IMR-90 (cell line): ENCODE measurements at regions not wholly inside any gene's neighbourhood (a gene's known extent, or its start where the extent isn't known, plus 50 kb on each side); places are given as distances from the start of the nearest gene placed in this dataset.

Experiments used
- ATAC-seq: fragments of 200-7000 bp; cut with Tn5 transposase; 2 replicates; pipeline ENCODE4 v1.9.1; 2020; ENCODE audit warnings: low read depth, mild to moderate bottlenecking, moderate library complexity
- BruUV-seq: library from RNA; stranded (reverse); fragments of 400-500 nt; replicated peaks from 2 replicates; lab custom pipeline; 2021; lab: Mats Ljungman, UMichigan
- CTCF ChIA-PET: fragments of 300-600 bp; formaldehyde crosslinking; extraction: SDS; loops from one replicate; lab custom pipeline; 2021; ENCODE audit warnings: antibody characterized with exemption; lab: Yijun Ruan, JAX
- POLR2A ChIA-PET: fragments of 300-600 bp; sonication (Branson Sonifier 250); formaldehyde crosslinking; loops from one replicate; lab custom pipeline; 2022; ENCODE audit warnings: antibody characterized with exemption; ENCODE audit not compliant: unreplicated experiment; lab: Charles Lee
- DNase-seq: peaks from one replicate; pipeline ENCODE4 v3.0.0; 2013
- H2AFZ ChIP-seq: replicated peaks from 2 replicates; pipeline ENCODE3; 2013; ENCODE audit warnings: low read length, mild to moderate bottlenecking; ENCODE audit not compliant: poor library complexity
- H2AK5ac ChIP-seq: 2 replicates; pipeline ENCODE4 v1.6.1; 2013; ENCODE audit warnings: low read depth, low read length, inconsistent platforms
- H2AK9ac ChIP-seq: replicated peaks from 2 replicates; pipeline ENCODE3; 2013; ENCODE audit warnings: mild to moderate bottlenecking, low read depth, low read length, moderate library complexity; ENCODE audit not compliant: poor library complexity
- H2BK120ac ChIP-seq: 2 replicates; pipeline ENCODE4 v1.6.1; 2013; ENCODE audit warnings: low read depth, low read length, inconsistent platforms
- H2BK15ac ChIP-seq: 3 replicates; pipeline ENCODE4 v1.6.1; 2013; ENCODE audit warnings: low read depth, low read length, inconsistent platforms
- H2BK20ac ChIP-seq: 2 replicates; pipeline ENCODE4 v1.6.1; 2013; ENCODE audit warnings: low read depth, mild to moderate bottlenecking, inconsistent platforms, low read length, moderate library complexity
- H2BK5ac ChIP-seq: 2 replicates; pipeline ENCODE4 v1.6.1; 2013; ENCODE audit warnings: mild to moderate bottlenecking, low read depth, low read length, inconsistent platforms; ENCODE audit not compliant: poor library complexity, severe bottlenecking
- H3K14ac ChIP-seq: replicated peaks from 2 replicates; pipeline ENCODE4 v1.6.1; 2013; ENCODE audit warnings: low read depth, low read length, inconsistent platforms
- H3K18ac ChIP-seq: 2 replicates; pipeline ENCODE4 v1.6.1; 2013; ENCODE audit warnings: low read depth, low read length, control low read depth
- H3K23ac ChIP-seq: 2 replicates; pipeline ENCODE4 v1.6.1; 2013; ENCODE audit warnings: low read depth, low read length, inconsistent platforms
- H3K27ac ChIP-seq: 2 replicates; pipeline ENCODE4 v1.5.1; 2013; ENCODE audit warnings: mild to moderate bottlenecking, control low read depth, low read length; ENCODE audit not compliant: insufficient read depth
- H3K27me3 ChIP-seq: 2 replicates; pipeline ENCODE4 v1.6.1; 2013; ENCODE audit warnings: low read length; ENCODE audit not compliant: control insufficient read depth, insufficient read depth
- H3K36me3 ChIP-seq: 2 replicates; pipeline ENCODE4 v1.6.1; 2013; ENCODE audit warnings: low read length, mixed read lengths; ENCODE audit not compliant: control insufficient read depth, insufficient read depth
- H3K4ac ChIP-seq: 2 replicates; pipeline ENCODE4 v1.6.1; 2013; ENCODE audit warnings: low read depth, low read length, inconsistent platforms
- H3K4me1 ChIP-seq: 2 replicates; pipeline ENCODE4 v1.6.1; 2013; ENCODE audit warnings: low read length, mixed read lengths; ENCODE audit not compliant: control insufficient read depth, insufficient read depth
- H3K4me2 ChIP-seq: 2 replicates; pipeline ENCODE4 v1.6.1; 2013; ENCODE audit warnings: low read depth, mild to moderate bottlenecking, control low read depth, low read length, moderate library complexity
- H3K4me3 ChIP-seq: 2 replicates; pipeline ENCODE4 v1.5.1; 2013; ENCODE audit warnings: low read depth, mild to moderate bottlenecking, control low read depth, low read length, moderate library complexity; ENCODE audit not compliant: insufficient read depth
- H3K56ac ChIP-seq: 2 replicates; pipeline ENCODE4 v1.6.1; 2013; ENCODE audit warnings: low read length, inconsistent platforms; ENCODE audit not compliant: insufficient read depth; ENCODE audit errors: extremely low read depth
- H3K79me1 ChIP-seq, 2 experiments: 2 replicates each; pipeline ENCODE4 v1.6.1; 2013; ENCODE audit warnings: low read length in 2 of 2, inconsistent platforms in 1 of 2, low read depth in 1 of 2
- H3K9ac ChIP-seq: 2 replicates; pipeline ENCODE4 v1.6.1; 2013; ENCODE audit warnings: low read depth, low read length, control low read depth
- H3K9me1 ChIP-seq: 2 replicates; pipeline ENCODE4 v1.6.1; 2013; ENCODE audit warnings: low read length, inconsistent platforms; ENCODE audit not compliant: insufficient read depth
- H3K9me3 ChIP-seq: 2 replicates; pipeline ENCODE4 v1.6.1; 2013; ENCODE audit warnings: low read length; ENCODE audit not compliant: control insufficient read depth, insufficient read depth
- H4K20me1 ChIP-seq: 2 replicates; pipeline ENCODE4 v1.6.1; 2013; ENCODE audit warnings: low read length, inconsistent platforms; ENCODE audit not compliant: insufficient read depth
- H4K5ac ChIP-seq: 2 replicates; pipeline ENCODE4 v1.6.1; 2013; ENCODE audit warnings: mild to moderate bottlenecking, low read depth, low read length, control low read depth
- H4K8ac ChIP-seq, 2 experiments: 2 replicates each; pipeline ENCODE4 v1.6.1; 2013; ENCODE audit warnings: low read depth in 2 of 2, low read length in 2 of 2, control low read depth in 1 of 2, inconsistent platforms in 1 of 2
- H4K91ac ChIP-seq: 2 replicates; pipeline ENCODE4 v1.6.1; 2013; ENCODE audit warnings: low read depth, low read length, inconsistent platforms; ENCODE audit not compliant: insufficient read depth
- BHLHE40 ChIP-seq: fragments of 150-350 bp; IDR thresholded peaks from 2 replicates; pipeline ENCODE4 v1.6.1; 2016; ENCODE audit warnings: mild to moderate bottlenecking, low read depth, low read length
- CEBPB ChIP-seq: IDR thresholded peaks from 2 replicates; pipeline ENCODE4 v1.6.1; 2012; ENCODE audit warnings: low read depth, low read length, improper control_type of control experiment
- MAZ ChIP-seq: IDR thresholded peaks from 2 replicates; pipeline ENCODE4 v1.6.1; 2012; ENCODE audit warnings: low read depth, mild to moderate bottlenecking, low read length, improper control_type of control experiment, moderate library complexity, borderline replicate concordance
- NFE2L2 ChIP-seq: fragments of 150-350 bp; IDR thresholded peaks from 2 replicates; pipeline ENCODE4 v1.6.1; 2016; ENCODE audit warnings: low read depth, mild to moderate bottlenecking, low read length
- RAD21 ChIP-seq: IDR thresholded peaks from 2 replicates; pipeline ENCODE4 v1.6.1; 2012; ENCODE audit warnings: low read length, improper control_type of control experiment
- RFX5 ChIP-seq: IDR thresholded peaks from 2 replicates; pipeline ENCODE4 v1.8.0; 2012; ENCODE audit warnings: low read depth, mild to moderate bottlenecking, low read length, moderate library complexity
- SMC3 ChIP-seq: fragments of 150-350 bp; IDR thresholded peaks from 2 replicates; pipeline ENCODE4 v1.6.1; 2016; ENCODE audit warnings: low read depth, mild to moderate bottlenecking, antibody characterized with exemption, low read length, moderate library complexity
- WGBS, 2 experiments: methylation state at CpG; one replicate each; pipeline versions ENCODE4 v1.1.5 to v1.1.7; 2013; ENCODE audit warnings: missing lambda C conversion rate in 2 of 2; ENCODE audit not compliant: insufficient read length in 1 of 2; ENCODE audit errors: extremely low coverage in 2 of 2; 5-methylcytosine and 5-hydroxymethylcytosine counted together
- dilution Hi-C: fragments of 300-500 bp; cut with HindIII; formaldehyde crosslinking; loops from one replicate; pipeline ENCODE4 v1.14.3; 2018; ENCODE audit warnings: low sequenced_read_pairs; ENCODE audit not compliant: unreplicated experiment
- in situ Hi-C: fragments of 300-500 bp; cut with MboI; formaldehyde crosslinking; loops from 3 replicates; pipeline ENCODE4 v1.14.3; 2019; ENCODE audit warnings: low sequenced_read_pairs, inconsistent platforms, mixed read lengths
- intact Hi-C: fragments of 100-400 bp; cut with micrococcal nuclease; formaldehyde crosslinking; loops from 2 replicates; pipeline ENCODE4 v1.10.0; 2022
- TF ChIP-seq, protein P1 (sequence below): fragments of 150-350 bp; IDR thresholded peaks from 2 replicates; pipeline ENCODE4 v1.6.1; 2016; ENCODE audit warnings: low read depth, mild to moderate bottlenecking, low read length, moderate library complexity, borderline replicate concordance
- TF ChIP-seq, protein P2 (sequence below): conservative IDR thresholded peaks from 2 replicates; pipeline ENCODE4 v1.5.1; 2012; ENCODE audit warnings: mild to moderate bottlenecking, low read depth, low read length, improper control_type of control experiment

DNA sequence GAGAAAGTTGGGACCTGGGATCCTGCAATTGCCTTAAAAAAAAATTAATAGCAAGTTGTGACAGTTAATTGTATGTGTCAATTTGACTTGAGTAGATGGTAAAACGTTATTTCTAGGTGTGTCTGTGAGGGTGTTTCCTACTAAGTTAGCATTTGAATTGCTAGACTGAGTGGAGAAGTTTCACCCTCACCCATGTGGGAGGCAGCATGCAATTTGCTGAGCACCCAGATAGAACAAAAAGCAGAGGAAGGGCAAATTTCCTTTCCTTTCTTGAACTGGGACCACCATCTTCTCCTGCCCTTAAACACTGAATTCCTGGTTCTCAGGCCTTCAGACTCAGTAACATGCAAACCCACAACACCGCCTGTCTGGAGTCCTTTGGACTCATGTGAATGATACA lies 455.7 kb downstream of the GALR1 start:
- Histone ChIP-seq H3K4me2 (no peak overlapping the region), H3K27me3 (no peaks in the 10 kb centered on the region), H2AK5ac (no peak overlapping the region), H3K27ac (no peak overlapping the region), H2BK120ac (no peak overlapping the region), H3K4me3 (no peak overlapping the region), H3K23ac (no peak overlapping the region), H3K56ac (no peak overlapping the region), H4K20me1 (no peaks in the 10 kb centered on the region), H3K9me1 (no peaks in the 10 kb centered on the region), H4K5ac (no peak overlapping the region), H4K8ac (no peak overlapping the region), H3K4me1 (no peaks in the 10 kb centered on the region), H3K9me3 (peaks cover 9% of the 10 kb centered on the region), H2AFZ (no peak overlapping the region), H2BK5ac (no peak overlapping the region), H4K91ac (no peak overlapping the region), H2BK15ac (no peak overlapping the region), H3K9ac (no peak overlapping the region), H2AK9ac (no peak overlapping the region), H3K18ac (no peak overlapping the region), H3K36me3 (no peaks in the 10 kb centered on the region), H2BK20ac (no peak overlapping the region), H3K4ac (no peak overlapping the region), H3K14ac (no peak overlapping the region), H3K79me1 (no peaks in the 10 kb centered on the region)
- in situ Hi-C loops (no loop called here), dilution Hi-C loops (no loop called here), intact Hi-C loops (no loop called here)
- CTCF ChIA-PET = no interaction called here
- POLR2A ChIA-PET = no interaction called here
- DNase-seq (no peak), ATAC-seq (no peak)
- TF ChIP-seq RFX5 (no peak), NFE2L2 (no peak), CEBPB (no peak), RAD21 (no peak), BHLHE40 (no peak), SMC3 (no peak), MAZ (no peak)
- TF ChIP-seq, protein P1, sequence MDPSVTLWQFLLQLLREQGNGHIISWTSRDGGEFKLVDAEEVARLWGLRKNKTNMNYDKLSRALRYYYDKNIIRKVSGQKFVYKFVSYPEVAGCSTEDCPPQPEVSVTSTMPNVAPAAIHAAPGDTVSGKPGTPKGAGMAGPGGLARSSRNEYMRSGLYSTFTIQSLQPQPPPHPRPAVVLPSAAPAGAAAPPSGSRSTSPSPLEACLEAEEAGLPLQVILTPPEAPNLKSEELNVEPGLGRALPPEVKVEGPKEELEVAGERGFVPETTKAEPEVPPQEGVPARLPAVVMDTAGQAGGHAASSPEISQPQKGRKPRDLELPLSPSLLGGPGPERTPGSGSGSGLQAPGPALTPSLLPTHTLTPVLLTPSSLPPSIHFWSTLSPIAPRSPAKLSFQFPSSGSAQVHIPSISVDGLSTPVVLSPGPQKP = no peak
- TF ChIP-seq, protein P2, sequence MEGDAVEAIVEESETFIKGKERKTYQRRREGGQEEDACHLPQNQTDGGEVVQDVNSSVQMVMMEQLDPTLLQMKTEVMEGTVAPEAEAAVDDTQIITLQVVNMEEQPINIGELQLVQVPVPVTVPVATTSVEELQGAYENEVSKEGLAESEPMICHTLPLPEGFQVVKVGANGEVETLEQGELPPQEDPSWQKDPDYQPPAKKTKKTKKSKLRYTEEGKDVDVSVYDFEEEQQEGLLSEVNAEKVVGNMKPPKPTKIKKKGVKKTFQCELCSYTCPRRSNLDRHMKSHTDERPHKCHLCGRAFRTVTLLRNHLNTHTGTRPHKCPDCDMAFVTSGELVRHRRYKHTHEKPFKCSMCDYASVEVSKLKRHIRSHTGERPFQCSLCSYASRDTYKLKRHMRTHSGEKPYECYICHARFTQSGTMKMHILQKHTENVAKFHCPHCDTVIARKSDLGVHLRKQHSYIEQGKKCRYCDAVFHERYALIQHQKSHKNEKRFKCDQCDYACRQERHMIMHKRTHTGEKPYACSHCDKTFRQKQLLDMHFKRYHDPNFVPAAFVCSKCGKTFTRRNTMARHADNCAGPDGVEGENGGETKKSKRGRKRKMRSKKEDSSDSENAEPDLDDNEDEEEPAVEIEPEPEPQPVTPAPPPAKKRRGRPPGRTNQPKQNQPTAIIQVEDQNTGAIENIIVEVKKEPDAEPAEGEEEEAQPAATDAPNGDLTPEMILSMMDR = no peak
- no TSS peak for BruUV-seq
- no CpG with 5 or more reads among the region's 2 CpGs for WGBS, 2 experiments
